AG09319 (cell line): ENCODE measurements at regions not wholly inside any gene's neighbourhood (a gene's known extent, or its start where the extent isn't known, plus 50 kb on each side); places are given as distances from the start of the nearest gene placed in this dataset.

Experiments used
- DNase-seq: peaks from one replicate; pipeline ENCODE4 v3.0.0-alpha.2; 2010; ENCODE audit warnings: low read depth; ENCODE audit errors: extremely low read depth
- CTCF ChIP-seq: IDR thresholded peaks from 2 replicates; pipeline ENCODE4 v1.5.1; 2011; ENCODE audit warnings: low read depth, mild to moderate bottlenecking, inconsistent platforms, low read length, moderate library complexity

GRCh38 chr5:124262470-124262869 is 484.0 kb downstream of the ZNF608 start:
- no peak for TF ChIP-seq CTCF
- no peak for DNase-seq

GRCh38 chr5:124261848-124262247 is 484.6 kb downstream of the ZNF608 start:
- TF ChIP-seq CTCF: no peak
- no peak for DNase-seq

- no peak for DNase-seq
- no peak for TF ChIP-seq CTCF
These were observed 485.4 kb downstream of the ZNF608 start for GRCh38 chr5:124260921-124261515.

GRCh38 chr5:124259017-124259416 is 487.4 kb downstream of the ZNF608 start:
- TF ChIP-seq CTCF: no peak

GRCh38 chr5:124257048-124257447 is 489.4 kb downstream of the ZNF608 start:
- DNase-seq: no peak
- no peak for TF ChIP-seq CTCF

More at GRCh38 chr5:124259017-124259416, 487.4 kb downstream of the ZNF608 start:
- no peak for DNase-seq

GRCh38 chr5:124253203-124253810 is 493.1 kb downstream of the ZNF608 start:
- TF ChIP-seq CTCF: no peak
- DNase-seq: no peak

- TF ChIP-seq CTCF: no peak
These were observed 493.7 kb downstream of the ZNF608 start for GRCh38 chr5:124252747-124253146.

More at GRCh38 chr5:124252747-124253146, 493.7 kb downstream of the ZNF608 start:
- no peak for DNase-seq
